T47D (cell line): ENCODE measurements at regions not wholly inside any gene's neighbourhood (a gene's known extent, or its start where the extent isn't known, plus 50 kb on each side); places are given as distances from the start of the nearest gene placed in this dataset.

Source experiments
- DNase-seq, 2 experiments: peaks; one replicate each; pipeline versions ENCODE4 v3.0.0 to v3.0.0-alpha.2; 2011 to 2012; ENCODE audit warnings: low read depth in 1 of 2, low spot score in 1 of 2
- JUND ChIP-seq: IDR thresholded peaks from 2 replicates; pipeline ENCODE4 v1.6.1; 2012; ENCODE audit warnings: low read depth
- in situ Hi-C: cut with HindIII; loops from 2 replicates; pipeline ENCODE4 v1.10.0; 2016; ENCODE audit warnings: low sequenced_read_pairs, low pct_unique_long_range_greater_than_20kb

DNA sequence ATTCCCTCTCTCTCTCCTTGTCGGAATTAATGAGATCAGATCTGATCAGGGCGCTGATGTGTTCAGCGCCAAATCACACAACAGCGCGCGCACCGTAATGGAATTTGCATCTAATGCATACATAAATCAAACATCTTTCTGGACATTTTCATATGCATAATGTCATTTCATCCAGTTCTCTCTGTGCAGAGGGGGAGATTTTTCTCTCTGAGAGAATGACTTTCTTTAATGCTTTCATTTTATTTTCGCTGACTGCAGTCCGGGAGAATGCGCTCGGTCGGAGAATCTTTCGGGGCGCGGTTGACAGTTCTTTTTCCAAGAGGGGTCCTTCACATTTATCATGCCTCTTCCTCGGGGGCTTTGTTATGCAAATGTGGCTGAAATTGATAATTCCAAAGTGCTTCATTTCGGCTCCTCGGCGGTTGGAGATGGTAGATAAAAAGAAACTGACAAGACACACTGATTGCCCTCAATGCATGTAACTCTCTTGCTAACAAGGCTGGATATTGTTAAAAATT is 615.9 kb downstream of the VRK1 start:
- TF ChIP-seq JUND, result no peak
- in situ Hi-C loops, result no loop called here
- no peak for DNase-seq

DNA sequence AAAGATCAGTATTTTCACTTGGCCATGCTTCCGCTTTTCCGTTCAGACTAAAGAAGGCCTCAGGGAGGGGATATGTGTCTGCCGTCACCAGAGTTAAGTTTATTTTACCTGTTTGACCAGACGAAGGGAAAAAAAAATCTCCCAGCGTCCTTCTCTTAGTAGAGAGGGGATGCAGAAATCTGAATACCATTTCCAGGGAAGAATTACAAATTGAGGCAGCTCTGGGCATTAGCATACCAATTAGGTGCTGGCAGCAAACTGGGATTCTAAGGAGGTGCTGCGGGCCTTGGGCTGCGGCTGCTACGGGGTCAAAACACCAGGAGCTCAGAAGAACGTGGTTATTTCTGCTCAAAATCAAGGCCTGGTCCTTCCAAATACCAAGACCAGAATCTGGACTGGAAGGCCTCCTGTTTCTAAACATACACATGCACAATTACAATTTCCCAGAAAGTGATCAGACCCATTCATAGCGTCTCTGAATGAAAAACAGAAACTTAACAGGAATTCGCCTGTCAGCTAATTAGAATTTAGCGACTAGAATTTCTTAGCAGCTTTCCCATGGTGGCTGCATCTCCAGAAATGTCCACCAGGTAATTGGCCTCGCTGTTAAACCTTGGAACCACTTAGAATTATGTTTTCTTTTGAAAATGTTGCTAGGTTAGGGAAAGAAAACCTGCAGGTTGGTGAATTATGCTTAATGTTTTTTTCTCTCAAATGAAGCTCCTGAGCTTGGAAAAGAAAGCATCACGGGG is 617.0 kb downstream of the VRK1 start:
- no peak for TF ChIP-seq JUND
- in situ Hi-C loops, result no loop called here
- DNase-seq, result no peak

DNA sequence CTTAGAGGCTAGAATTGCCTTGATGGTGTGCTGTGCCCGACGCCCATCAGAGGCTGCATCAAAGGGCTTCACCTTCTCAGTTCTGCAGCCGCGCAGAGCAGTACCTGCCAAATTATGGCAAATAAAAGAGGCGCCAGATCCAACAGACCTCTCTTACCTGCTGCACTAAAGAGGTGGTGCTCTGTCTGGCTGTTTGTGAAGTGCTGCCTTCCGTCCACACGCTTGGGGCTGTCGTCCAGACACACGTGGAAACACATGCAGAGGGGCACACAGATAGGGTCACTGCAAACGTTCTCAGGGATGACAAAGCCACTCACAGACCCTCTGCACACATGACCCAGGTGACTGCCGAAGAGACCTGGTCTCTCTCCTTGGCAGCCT is 617.5 kb downstream of the VRK1 start:
- no peak for DNase-seq
- TF ChIP-seq JUND, result no peak
- in situ Hi-C loops, result no loop called here

DNA sequence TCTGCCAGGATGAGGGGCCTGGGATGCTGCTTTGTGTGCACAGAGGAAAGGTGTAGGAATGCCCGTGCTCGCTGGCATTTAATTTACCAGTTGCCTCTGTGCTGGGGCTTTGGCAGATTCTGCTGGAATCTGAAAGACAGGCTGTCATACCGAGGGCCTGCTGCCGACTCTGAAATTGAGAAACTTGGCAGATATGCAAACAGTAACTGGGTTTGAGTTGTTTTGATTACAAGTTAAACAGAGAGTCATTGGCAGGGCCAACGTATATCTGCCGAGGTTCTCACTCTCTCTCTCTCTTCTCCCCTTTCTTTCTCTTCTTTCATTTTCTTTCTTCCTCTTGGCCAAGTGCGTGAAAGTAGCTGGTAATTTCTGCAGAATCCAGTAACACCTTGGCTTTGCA is 618.7 kb downstream of the VRK1 start:
- no peak for TF ChIP-seq JUND
- DNase-seq, result peak in 1 of 2 experiments; percentile 15
- in situ Hi-C loops, result no loop called here

DNA sequence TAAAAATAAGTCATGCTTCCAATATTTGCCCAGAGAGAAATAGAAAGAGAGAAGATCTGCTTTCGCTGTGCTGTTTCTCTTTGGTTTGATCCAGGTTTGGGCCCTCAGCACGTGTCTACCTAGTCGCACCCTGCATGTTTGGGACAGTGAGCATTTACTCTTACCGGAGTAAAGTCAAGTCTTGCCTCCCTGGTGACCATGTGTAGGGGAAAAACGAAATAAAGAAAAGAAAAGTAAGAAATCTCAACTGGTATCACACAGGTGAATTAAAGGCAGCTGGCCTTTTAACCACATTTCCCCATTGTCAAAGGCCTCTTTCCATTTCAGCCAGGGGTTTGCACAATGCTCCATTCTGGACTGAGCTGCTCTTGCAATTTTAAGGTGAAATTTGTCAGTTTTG is 619.4 kb downstream of the VRK1 start:
- in situ Hi-C loops, result no loop called here
- no peak for TF ChIP-seq JUND
- DNase-seq, result no peak

DNA sequence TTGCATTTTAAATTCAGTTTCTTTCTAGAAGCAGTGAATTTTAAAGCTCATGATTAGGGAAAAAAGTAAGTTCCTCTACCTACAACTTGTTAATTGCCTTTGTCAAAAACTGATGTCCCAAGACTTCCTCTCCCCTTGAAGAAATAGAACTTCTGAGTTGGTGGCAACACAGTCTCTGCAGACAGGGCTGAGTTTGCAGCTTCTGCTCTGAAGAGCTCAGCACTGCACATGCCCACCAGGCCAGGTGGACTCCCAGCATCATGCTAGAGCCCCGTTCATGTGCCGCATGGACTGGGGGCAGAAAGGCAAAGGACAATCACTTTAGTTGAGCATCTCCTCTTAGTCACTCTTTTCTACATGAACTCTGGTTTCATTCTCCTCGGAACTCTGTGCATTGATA is 620.1 kb downstream of the VRK1 start:
- DNase-seq, result no peak
- TF ChIP-seq JUND, result no peak
- in situ Hi-C loops, result no loop called here

DNA sequence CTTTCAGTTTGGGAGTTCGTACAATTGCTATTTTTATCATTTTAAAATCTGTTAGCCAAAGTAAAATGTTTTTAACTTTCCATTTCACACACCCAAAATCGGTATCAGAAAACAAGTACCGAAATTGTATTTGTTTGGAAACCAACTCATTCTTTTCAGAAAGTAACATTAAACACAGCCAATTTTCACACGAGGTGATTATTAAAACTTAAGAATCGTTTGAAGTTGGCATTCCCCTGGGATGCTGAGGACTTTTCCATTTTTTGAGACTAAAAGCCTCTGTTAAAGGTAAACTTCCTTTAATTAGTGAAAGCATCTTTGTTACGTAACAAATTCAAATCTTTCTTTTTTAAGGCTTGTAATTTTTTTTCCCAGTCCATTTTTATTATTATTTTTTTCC is 623.0 kb downstream of the VRK1 start:
- TF ChIP-seq JUND, result no peak
- no peak for DNase-seq
- in situ Hi-C loops, result no loop called here

DNA sequence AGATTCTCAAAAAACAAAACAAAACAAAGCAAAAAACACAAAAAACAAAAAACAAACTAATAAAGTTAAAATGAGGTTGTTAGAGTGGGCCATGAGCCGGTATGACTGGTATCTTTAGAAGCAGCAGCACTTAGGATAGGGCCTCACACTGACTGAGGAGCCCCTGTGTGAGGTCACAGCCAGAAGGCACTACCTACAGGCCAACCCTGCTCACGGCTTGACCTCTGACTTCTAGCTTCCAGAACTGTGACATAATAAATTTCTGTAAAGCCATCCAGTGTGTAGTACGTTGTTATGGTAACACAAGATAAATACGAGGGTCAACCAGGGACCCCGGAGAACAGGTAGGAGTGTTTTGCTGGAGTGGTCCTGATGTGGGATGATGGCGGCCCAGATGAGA is 629.6 kb downstream of the VRK1 start:
- no peak for TF ChIP-seq JUND
- DNase-seq, result no peak
- in situ Hi-C loops, result no loop called here

DNA sequence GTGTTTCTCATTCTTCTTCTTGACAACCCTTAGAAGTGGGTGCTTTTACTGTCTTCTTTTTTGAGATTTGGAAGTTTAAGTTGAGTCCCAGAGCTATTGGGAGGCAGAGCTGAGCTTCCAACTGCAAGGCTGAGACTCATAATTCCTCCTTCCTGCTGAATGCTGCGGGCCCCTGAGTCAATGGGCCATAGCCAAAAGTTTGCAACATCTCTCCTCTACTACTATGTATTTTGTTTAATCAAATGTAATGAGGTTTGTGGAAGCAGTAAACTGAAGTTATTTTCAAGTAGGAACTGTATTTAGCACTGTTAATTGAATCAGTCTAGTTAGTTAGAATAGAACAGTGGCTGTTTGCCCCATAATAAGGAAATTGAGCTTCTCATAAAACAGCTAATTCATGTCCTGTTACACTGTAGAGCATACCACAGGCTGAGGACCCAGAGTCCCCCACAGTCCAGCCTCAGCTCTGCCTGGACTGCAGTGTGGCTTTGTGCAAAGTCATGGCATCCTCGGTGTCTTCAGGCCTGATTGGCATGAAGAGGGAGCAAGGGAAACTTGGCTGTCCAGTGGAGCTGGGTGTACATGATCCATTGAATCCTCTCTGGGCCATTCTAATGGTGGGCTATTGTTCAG is 631.7 kb downstream of the VRK1 start:
- in situ Hi-C loops, result no loop called here
- TF ChIP-seq JUND, result no peak

DNA sequence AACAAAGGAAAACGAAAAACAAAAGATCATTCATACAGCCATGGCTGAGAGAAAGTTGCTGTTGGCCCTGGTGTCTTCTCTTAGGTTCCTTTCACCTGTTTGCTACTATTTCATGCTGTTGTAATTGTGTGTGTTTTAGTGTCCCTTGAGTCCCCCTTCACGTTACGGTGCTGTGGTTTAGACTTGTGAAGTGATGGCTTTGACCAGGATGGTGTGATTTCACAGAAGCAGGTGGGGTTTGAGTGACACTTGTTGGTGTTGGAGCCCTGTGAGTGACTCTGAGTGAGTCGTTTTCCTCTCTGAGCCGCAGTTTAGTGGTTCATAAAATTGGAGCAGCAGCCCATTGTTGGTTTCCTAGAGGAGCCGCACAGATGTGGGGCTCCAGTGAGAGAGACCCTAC is 635.4 kb downstream of the VRK1 start:
- no peak for DNase-seq
- in situ Hi-C loops, result no loop called here
- no peak for TF ChIP-seq JUND

More for the DNA sequence above, 631.7 kb downstream of the VRK1 start:
- no peak for DNase-seq

DNA sequence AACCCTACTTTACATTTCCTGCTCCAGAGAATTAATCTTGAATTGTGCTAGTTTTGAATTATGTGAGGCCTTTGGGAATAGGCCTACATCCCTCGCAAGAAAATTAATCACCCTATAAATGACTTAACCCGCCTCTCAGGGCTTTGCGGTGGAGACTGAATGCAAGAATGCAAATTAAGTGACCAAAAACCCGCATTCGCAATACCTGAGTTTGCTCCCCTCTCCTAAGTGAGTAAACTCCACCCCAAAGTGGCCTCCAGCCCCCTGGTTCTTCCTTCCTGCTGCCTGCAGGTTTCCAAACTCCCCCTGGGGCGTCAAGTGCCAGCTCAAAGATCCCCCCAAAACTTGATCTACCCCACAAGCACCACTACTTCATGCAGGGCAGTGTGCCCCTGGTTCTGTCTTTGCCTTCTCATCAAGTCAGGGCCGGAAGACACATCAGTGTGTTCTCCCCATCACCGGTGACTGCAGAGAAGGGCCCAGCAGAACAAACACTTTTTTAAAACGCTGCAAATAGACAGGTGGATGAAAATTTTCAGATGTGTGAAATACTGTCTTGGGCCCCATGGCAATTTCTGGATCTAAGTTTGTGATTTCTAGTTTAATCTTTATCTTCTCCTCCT is 644.7 kb downstream of the VRK1 start:
- TF ChIP-seq JUND, result no peak
- no peak for DNase-seq
- in situ Hi-C loops, result no loop called here

DNA sequence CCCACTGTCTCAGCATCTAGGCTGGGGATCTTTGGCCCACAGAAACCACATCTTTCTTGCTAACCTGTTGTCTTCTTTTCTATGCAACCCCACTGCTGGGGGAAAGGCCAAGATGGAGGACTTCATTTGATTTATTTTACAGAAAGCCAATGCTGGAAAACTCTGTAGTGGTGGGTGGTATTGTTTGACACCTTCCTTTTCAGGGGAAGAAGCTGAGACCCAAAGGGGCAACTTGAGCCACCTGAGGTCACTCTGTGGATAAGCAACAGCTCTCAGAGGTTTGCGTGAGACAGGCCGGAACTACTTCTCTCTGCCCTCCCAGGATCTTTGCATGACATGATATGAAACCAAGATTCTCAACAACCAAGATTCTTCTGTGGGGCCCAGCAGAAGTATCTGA is 645.2 kb downstream of the VRK1 start:
- no peak for TF ChIP-seq JUND
- in situ Hi-C loops, result no loop called here
- no peak for DNase-seq

DNA sequence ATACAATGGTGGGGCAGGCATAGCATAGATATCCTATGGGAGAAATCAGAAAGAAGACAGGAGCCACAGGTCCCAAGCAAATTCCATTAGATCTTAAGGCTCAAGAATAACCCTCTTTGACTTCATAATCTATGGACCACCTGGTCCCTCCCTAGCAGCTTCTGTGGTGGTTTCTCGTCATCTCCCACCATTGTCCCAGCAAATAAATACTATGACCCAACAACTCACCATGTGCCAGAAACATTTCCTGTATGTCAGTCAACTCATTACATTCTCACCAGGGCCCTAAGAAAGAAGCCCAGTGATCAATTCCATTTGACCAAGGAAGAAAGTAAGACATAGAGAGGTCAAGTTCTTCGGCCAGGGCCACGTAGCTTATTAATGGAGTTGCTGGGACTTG is 646.2 kb downstream of the VRK1 start:
- in situ Hi-C loops, result no loop called here
- no peak for DNase-seq
- TF ChIP-seq JUND, result no peak

DNA sequence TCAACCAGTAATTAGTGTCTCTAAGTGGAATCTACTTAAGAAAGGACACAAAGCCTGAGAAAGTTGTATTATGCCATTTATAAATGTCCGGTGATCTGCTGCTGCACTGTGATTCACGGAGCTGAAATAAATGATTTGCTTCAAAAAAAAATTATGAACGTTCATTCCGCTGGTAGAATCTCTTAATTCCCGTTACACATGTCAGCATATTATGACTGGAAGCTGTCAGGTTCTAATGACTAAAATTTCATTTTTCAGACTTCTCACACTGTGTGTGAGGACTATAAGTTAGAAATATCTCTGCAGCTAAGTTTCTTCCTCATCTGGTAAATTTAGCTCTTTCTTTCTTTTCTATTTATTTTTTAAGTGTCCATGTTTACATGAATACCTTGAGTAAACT is 647.1 kb downstream of the VRK1 start:
- in situ Hi-C loops, result no loop called here
- TF ChIP-seq JUND, result no peak
- DNase-seq, result no peak
